ENCODE measurements at regions not wholly inside any gene's neighbourhood (a gene's known extent, or its start where the extent isn't known, plus 50 kb on each side); places are given as distances from the start of the nearest gene placed in this dataset.

GRCh38 chr12:107411792-107412535 is 273.6 kb upstream of the PWP1 start:
- DNase-seq = no peak

DNA sequence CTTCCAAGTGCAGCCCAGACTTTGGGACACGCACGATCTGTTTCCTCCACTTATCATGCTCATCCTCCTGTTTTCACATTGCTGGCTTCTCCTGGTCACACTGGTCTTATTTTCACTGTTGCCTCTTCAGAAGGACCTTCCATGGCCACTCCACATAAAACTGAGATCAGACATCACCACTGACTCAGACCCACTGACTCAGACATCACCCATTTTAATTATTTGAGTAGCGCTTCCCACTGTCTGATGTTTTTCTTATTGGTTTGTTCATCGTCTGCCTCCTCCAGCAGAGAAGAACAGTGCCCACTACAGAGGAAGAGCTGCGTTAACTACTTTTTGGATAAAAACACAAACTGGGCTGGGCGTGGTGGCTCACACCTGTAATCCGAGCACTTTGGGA is 270.5 kb upstream of the PWP1 start:
- no peak for DNase-seq

- no peak for DNase-seq
These were observed 269.8 kb upstream of the PWP1 start for GRCh38 chr12:107415834-107416233.

DNA sequence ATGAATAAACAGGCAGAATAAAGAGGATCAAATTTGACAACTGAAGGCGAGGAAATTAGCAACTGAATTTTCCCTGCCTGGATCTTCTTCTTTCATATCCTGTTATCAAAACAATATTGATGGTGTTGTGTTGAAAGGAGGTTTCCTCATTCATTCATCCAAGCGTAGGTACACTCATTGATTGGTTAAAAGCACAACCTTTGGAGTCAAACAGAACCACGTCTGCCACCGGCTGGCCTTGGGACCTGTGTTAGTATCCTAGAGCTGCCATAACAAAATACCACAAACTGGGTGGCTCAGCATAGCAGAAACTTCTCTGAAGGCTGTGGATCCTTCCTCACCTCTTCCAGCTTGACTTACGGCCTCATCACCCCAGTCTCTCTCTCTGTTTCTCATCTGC is 268.6 kb upstream of the PWP1 start:
- DNase-seq = no peak

GRCh38 chr12:107418981-107419380 is 266.6 kb upstream of the PWP1 start:
- DNase-seq = no peak

DNA sequence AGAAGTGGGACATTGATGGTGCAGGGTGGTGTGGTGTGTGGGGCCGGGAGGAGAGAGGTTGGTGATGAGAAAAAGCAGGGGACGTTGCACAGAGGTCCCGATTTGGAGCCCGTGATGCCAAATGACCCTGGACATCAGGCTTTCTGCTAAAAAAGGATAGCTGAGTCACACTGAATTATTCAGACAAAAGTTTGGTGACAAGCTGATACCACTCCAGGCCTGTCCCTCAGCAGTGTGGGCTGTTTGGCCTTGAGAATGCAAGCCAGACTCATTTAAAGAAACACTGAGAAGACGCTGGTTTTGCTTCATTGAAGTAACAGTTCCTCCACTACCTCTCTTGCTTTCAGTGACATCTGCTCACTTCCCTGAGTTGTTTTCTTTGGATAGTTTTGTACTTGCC is 262.1 kb upstream of the PWP1 start:
- DNase-seq = no peak

DNA sequence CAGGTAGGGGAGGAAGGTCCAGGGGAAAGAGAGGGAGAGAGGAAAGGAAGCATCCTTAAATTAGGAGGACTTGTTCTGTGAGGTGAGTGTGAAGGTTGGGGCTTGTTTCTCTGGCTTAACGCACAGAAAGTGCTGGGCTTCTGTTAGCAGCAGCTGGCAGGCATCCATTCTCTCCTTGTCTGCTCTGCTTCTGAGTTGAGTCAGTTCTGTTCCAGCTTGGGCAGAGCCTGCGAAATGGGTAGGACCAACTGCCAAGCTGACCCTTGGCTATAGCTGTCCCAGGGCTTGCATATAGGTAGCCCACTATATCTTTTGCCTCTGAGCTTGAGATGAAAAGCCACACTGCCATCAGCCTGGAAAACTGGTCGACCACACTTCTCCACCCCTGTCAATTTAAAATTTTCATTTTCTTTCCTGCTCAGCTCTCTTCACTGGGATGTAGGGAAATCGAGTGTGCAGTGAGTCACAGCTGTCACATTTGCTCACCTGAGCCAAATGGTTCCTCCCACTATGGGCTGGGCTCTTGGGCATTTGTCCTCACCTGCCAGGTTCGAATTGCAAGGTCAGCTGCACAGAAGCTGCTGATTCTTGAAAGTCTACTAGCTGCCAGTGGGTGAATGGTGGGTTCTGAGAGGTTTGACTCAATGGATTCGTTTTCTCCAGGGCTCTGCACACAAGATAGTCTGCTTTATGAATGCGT is 256.4 kb upstream of the PWP1 start:
- DNase-seq = no peak

DNA sequence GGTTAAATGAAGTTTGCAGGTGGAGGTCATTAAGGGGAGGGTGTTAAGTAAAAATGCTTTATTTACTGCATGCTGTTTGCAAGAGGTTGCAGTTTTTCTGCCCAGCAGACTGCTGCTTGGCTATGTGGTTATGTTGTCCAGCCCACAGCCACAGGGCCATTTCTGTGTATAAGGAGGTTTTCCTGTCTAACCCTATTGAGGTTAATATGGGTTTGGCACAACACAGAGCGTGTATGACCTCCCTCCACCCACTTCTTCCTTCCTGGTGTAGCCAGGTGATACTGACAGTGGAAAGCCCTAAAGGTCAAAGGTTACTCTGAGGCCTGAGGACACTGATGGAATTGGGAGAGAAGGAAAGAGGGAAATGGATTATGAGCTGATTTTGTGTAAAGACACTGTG is 253.7 kb upstream of the PWP1 start:
- DNase-seq = no peak

DNA sequence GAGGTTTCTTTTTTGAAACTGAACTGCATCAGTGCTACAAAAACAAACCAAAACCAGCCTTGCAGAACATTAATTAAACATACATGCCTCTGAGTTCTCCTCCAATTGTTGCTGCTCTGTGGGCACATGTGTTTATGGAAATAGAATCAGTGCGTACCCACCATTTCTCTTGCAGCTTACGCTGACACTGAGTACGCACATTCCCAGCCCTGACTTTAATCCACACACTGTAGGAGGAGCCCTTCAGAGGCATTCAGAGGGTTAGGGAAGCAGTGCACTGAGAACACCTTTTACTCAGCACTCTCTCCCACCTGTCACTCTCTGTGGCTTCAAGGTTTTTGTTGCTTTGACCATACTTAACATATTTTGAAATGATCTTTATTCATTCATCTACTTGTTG is 250.5 kb upstream of the PWP1 start:
- no peak for DNase-seq

- no peak for DNase-seq
These were observed 250.1 kb upstream of the PWP1 start for GRCh38 chr12:107435520-107435919.

GRCh38 chr12:107436376-107436775 is 249.2 kb upstream of the PWP1 start:
- no peak for DNase-seq

GRCh38 chr12:107436836-107437235 is 248.8 kb upstream of the PWP1 start:
- DNase-seq = no peak

DNA sequence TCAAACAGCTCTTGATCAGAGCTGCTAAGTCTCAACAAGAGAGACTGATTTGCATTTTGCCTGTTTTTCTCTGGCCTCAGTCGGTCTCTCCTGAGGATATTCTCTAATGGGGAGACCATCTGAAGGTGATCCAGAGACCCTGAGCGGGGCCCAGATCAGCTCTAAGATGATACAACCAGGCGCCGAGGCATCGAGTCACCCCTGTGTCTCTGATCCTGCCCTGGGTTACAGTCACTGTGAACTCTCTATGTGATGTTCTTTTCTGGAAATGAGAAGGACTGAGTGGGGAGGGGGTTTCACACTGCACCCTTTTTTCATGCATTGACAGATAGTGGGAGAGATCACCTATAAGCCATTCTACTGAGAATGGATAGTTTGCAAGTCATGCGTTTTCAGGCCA is 247.6 kb upstream of the PWP1 start:
- no peak for DNase-seq

- DNase-seq = no peak
These were observed 246.4 kb upstream of the PWP1 start for GRCh38 chr12:107439026-107439738.

DNA sequence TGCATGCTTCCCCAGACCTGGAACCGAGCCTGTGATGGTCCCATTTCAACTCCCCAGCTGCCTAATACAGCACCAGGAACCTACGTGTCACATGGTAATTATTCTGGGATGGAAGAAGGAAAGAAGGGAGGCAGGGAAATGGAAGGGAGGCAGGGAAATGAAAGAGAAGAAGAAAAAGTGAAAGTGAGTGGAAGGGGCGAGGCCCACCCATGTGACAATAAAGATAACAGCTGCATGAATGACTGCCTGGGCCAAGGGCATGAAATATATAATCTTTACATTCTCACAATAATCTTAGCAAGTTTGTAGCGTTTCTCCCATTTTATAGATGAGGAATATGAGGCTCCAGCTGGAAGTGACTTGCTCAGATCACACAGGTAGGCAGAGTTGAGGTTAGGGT is 245.0 kb upstream of the PWP1 start:
- DNase-seq = no peak

- DNase-seq = no peak
These were observed 243.8 kb upstream of the PWP1 start for GRCh38 chr12:107441665-107442300.

DNA sequence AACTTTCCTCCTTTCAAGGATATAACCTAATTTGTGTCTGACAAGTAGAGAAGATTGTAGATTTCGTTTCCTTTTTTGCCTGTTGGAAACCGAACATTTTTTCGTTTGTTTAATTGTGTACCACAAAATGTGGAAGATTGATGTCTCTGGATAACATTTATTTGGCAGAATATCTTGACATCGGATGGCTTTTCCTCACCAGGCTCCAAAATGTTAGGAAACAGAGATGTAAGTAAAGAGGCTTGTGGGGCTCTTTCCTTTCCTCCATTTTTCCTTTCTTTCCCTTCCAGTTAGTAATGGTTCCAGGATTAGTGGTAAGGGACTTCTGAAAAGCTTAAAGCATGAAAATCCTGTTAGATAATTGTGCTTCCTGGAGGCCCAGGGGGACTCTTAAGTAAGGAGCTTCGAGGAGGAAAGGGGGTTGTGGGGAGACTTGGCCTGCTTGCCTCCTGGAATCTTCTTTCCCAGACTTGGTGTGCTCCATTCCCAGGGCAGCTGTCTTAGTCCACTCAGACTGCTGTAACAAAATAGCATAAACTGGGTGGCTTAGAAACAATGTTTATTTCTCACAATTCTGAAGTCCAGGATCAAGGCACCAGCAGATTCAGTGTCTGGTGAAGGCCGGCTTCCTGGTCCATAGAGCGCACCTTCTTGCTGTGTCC is 243.1 kb upstream of the PWP1 start:
- no peak for DNase-seq

DNA sequence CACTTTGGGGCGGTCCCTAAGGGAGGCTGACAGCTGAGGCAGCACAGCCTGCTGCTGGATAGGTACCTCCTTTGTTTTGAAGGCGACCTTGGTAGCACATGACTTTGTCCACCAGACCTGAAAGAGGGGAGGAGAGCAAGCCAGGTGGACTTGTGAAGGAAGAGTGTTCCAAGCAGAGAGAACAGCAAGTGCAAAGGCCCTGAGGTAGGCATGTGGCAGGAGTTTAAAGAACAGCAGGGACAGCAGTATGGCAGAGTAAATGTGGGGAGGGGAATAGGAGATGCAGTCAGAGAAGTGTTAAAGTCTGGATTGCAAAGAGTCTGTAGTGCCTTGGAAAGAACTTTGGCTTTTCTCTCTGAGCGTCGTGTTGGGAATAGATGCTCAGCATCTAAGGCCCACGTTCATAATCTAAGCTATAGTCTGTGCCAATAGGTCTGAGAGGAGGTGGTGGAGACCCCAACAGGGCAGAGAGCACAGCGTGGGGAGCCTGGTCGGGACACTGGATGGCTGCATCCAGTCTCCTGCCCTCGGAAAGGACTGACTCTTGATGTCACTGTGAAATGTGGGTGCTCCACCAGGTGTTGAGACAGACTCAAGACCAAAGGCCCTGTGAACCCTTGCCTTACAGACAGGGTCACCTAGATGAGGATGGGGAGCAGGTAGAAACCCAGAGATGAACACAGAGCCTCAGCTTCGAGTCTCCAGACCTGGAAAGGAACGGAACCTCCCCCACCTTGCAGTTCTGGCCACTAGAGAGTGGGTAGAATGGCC is 242.1 kb upstream of the PWP1 start:
- no peak for DNase-seq

- DNase-seq = no peak
These were observed 240.8 kb upstream of the PWP1 start for GRCh38 chr12:107444771-107445170.

GRCh38 chr12:107446476-107446875 is 239.1 kb upstream of the PWP1 start:
- DNase-seq = no peak

GRCh38 chr12:107447336-107447735 is 238.3 kb upstream of the PWP1 start:
- no peak for DNase-seq

- DNase-seq = no peak
These were observed 237.4 kb upstream of the PWP1 start for GRCh38 chr12:107448198-107448597.

Data from activated CD4-positive, alpha-beta T cell treated with anti-CD3 and anti-CD28 coated beads for 4 hours (primary cell).